WTC11 (cell line): ENCODE measurements at regions not wholly inside any gene's neighbourhood (a gene's known extent, or its start where the extent isn't known, plus 50 kb on each side); places are given as distances from the start of the nearest gene placed in this dataset.
"Not testable (repeated sequence)": the region's sequence is repeated elsewhere in the genome, so short reads cannot be mapped to it uniquely, and the experiment has no call there.

Source experiments
- ATAC-seq: fragments of 200-7000 bp; cut with Tn5 transposase; 2 replicates; pipeline ENCODE4 v1.10.0; 2021; ENCODE audit warnings: mild to moderate bottlenecking, moderate library complexity
- CTCF ChIA-PET: fragments of 300-600 bp; sonication (Branson Sonifier 250); formaldehyde crosslinking; loops from one replicate; lab custom pipeline; 2021; ENCODE audit warnings: antibody characterized with exemption; lab: Charles Lee
- POLR2A ChIA-PET: fragments of 350-600 bp; sonication (Branson Sonifier 250); formaldehyde crosslinking; loops from one replicate; lab custom pipeline; 2021; ENCODE audit warnings: antibody characterized with exemption; lab: Charles Lee
- DNase-seq: peaks from one replicate; pipeline ENCODE4 v3.0.0; 2021; ENCODE audit warnings: low spot score
- H3K27ac Mint-ChIP-seq: 2 replicates; pipeline ENCODE4 v1.8.0; 2021; ENCODE audit warnings: mixed read lengths
- H3K27me3 Mint-ChIP-seq: 2 replicates; pipeline ENCODE4 v1.8.0; 2021; ENCODE audit warnings: low read depth, mild to moderate bottlenecking, moderate library complexity, mixed read lengths
- H3K36me3 Mint-ChIP-seq: 2 replicates; pipeline ENCODE4 v1.8.0; 2021; ENCODE audit warnings: mixed read lengths
- H3K4me1 Mint-ChIP-seq: 2 replicates; pipeline ENCODE4 v1.8.0; 2022; ENCODE audit warnings: mixed read lengths
- H3K4me3 Mint-ChIP-seq: 2 replicates; pipeline ENCODE4 v1.8.0; 2021; ENCODE audit warnings: mild to moderate bottlenecking, moderate library complexity, mixed read lengths
- H3K9me3 Mint-ChIP-seq: 2 replicates; pipeline ENCODE4 v1.8.0; 2021; ENCODE audit warnings: mixed read lengths
- CBFB ChIP-seq: sonication (generic); formaldehyde crosslinking; IDR thresholded peaks from 2 replicates; pipeline ENCODE4 v1.8.1; 2022; ENCODE audit warnings: mild to moderate bottlenecking, low read depth, missing genetic modification reagents
- CREM ChIP-seq: sonication (generic); formaldehyde crosslinking; IDR thresholded peaks from 2 replicates; pipeline ENCODE4 v1.8.1; 2022; ENCODE audit warnings: mild to moderate bottlenecking, missing genetic modification reagents, moderate library complexity
- GABPB1 ChIP-seq: sonication (generic); formaldehyde crosslinking; IDR thresholded peaks from 2 replicates; pipeline ENCODE4 v1.8.1; 2023; ENCODE audit warnings: mild to moderate bottlenecking, missing genetic modification reagents
- GTF2I ChIP-seq: fragments of 250-450 bp; sonication (Bioruptor Pico); conservative IDR thresholded peaks from 2 replicates; pipeline ENCODE4 v1.4.0; 2021; ENCODE audit warnings: mild to moderate bottlenecking
- MXD4 ChIP-seq: fragments of 250-450 bp; sonication (Bioruptor Pico); IDR thresholded peaks from 2 replicates; pipeline ENCODE4 v1.8.0; 2021; ENCODE audit warnings: mild to moderate bottlenecking, moderate library complexity, borderline replicate concordance
- NFATC4 ChIP-seq: fragments of 250-450 bp; sonication (Bioruptor Pico); IDR thresholded peaks from 2 replicates; pipeline ENCODE4 v1.9.0; 2021; ENCODE audit warnings: mild to moderate bottlenecking
- OVOL2 ChIP-seq: fragments of 250-450 bp; sonication (Bioruptor Pico); IDR thresholded peaks from 2 replicates; pipeline ENCODE4 v1.9.0; 2021; ENCODE audit warnings: mild to moderate bottlenecking, borderline replicate concordance
- SOX15 ChIP-seq: fragments of 250-450 bp; sonication (Bioruptor Pico); IDR thresholded peaks from 2 replicates; pipeline ENCODE4 v1.9.0; 2021; ENCODE audit warnings: mild to moderate bottlenecking
- ZNF396 ChIP-seq: fragments of 250-450 bp; sonication (Bioruptor Pico); IDR thresholded peaks from 2 replicates; pipeline ENCODE4 v1.8.0; 2021; ENCODE audit warnings: mild to moderate bottlenecking, moderate library complexity, borderline replicate concordance
- TF ChIP-seq, protein P1 (sequence below): fragments of 250-450 bp; sonication (Bioruptor Pico); IDR thresholded peaks from 2 replicates; pipeline ENCODE4 v1.9.0; 2021; ENCODE audit warnings: mild to moderate bottlenecking
- TF ChIP-seq, protein P2 (sequence below): fragments of 250-450 bp; sonication (Bioruptor Pico); IDR thresholded peaks from 2 replicates; pipeline ENCODE4 v1.9.0; 2021; ENCODE audit warnings: mild to moderate bottlenecking, borderline replicate concordance
- TF ChIP-seq, protein P3 (sequence below): sonication (generic); formaldehyde crosslinking; conservative IDR thresholded peaks from 2 replicates; pipeline ENCODE4 v1.8.1; 2022; ENCODE audit warnings: mild to moderate bottlenecking, missing genetic modification reagents
- TF ChIP-seq, protein P4 (sequence below): sonication (generic); formaldehyde crosslinking; IDR thresholded peaks from 2 replicates; pipeline ENCODE4 v1.8.1; 2022; ENCODE audit warnings: low read depth, missing genetic modification reagents, borderline replicate concordance
- TF ChIP-seq, protein P5 (sequence below): sonication (generic); formaldehyde crosslinking; IDR thresholded peaks from 2 replicates; pipeline ENCODE4 v1.8.0; 2022; ENCODE audit warnings: missing genetic modification reagents

DNA sequence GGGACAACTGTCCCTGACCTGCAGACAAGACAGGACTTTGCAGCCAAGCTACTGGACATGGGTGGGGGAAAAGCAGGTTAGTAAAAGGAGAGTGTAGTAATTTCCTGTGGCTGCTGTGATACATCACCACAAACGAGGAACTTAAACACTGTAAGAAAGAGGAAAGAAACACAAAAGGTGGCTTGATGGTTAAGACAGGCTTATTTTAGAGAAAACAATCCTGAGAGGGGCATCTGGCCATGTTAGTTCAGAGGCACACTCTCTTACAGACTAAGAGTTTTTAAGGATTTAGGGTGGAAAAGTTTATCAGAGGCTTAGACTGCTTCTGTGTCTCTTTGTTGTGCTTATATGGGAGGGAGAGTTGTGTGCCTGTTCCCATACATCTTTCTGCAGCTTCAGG lies 667.0 kb downstream of the TYW1 start:
- peaks cover 41% of the 10 kb centered on the region for H3K9me3 Mint-ChIP-seq
- POLR2A ChIA-PET, result no interaction called here
- CTCF ChIA-PET, result no interaction called here

DNA sequence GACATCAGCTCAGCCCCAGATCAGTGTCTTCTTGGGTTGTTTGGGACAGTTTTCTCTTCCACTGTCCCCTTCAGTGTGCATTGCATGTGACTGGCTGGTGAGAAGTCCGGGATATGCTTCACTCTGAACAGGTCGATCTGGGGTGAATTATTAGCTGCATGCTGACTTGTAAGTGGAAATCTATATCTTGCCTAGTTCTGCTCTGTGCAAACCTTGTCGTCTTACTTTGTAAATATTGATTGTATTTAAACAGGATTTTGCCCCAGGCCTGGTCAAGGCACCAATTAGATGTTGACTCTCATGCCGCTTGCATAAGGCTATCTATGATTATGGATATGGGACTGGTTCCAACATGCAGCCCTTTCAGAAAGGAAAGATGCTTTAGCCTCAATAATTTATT lies 669.7 kb downstream of the TYW1 start:
- H3K4me3 Mint-ChIP-seq, DNase-seq, ATAC-seq, CTCF ChIA-PET, H3K27me3 Mint-ChIP-seq, POLR2A ChIA-PET, H3K27ac Mint-ChIP-seq, H3K4me1 Mint-ChIP-seq: not testable (repeated sequence)
- H3K36me3 Mint-ChIP-seq, result peaks cover 37% of the 10 kb centered on the region
- H3K9me3 Mint-ChIP-seq, result peaks cover 62% of the 10 kb centered on the region

More for the DNA sequence above, 667.0 kb downstream of the TYW1 start:
- no peak overlapping the region for H3K4me3 Mint-ChIP-seq
- peaks cover 28% of the 10 kb centered on the region for H3K36me3 Mint-ChIP-seq
- no peak overlapping the region for H3K27ac Mint-ChIP-seq
- H3K4me1 Mint-ChIP-seq, result no peaks in the 10 kb centered on the region
- peaks cover 3% of the 10 kb centered on the region for H3K27me3 Mint-ChIP-seq
- no peak for DNase-seq
- no peak for ATAC-seq
- peak; percentile 57; the same call in 1 of the 2 replicates for TF ChIP-seq GTF2I (CRISPR knock-in tag)
- TF ChIP-seq, protein P1, sequence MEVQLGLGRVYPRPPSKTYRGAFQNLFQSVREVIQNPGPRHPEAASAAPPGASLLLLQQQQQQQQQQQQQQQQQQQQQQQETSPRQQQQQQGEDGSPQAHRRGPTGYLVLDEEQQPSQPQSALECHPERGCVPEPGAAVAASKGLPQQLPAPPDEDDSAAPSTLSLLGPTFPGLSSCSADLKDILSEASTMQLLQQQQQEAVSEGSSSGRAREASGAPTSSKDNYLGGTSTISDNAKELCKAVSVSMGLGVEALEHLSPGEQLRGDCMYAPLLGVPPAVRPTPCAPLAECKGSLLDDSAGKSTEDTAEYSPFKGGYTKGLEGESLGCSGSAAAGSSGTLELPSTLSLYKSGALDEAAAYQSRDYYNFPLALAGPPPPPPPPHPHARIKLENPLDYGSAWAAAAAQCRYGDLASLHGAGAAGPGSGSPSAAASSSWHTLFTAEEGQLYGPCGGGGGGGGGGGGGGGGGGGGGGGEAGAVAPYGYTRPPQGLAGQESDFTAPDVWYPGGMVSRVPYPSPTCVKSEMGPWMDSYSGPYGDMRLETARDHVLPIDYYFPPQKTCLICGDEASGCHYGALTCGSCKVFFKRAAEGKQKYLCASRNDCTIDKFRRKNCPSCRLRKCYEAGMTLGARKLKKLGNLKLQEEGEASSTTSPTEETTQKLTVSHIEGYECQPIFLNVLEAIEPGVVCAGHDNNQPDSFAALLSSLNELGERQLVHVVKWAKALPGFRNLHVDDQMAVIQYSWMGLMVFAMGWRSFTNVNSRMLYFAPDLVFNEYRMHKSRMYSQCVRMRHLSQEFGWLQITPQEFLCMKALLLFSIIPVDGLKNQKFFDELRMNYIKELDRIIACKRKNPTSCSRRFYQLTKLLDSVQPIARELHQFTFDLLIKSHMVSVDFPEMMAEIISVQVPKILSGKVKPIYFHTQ, result no peak

DNA sequence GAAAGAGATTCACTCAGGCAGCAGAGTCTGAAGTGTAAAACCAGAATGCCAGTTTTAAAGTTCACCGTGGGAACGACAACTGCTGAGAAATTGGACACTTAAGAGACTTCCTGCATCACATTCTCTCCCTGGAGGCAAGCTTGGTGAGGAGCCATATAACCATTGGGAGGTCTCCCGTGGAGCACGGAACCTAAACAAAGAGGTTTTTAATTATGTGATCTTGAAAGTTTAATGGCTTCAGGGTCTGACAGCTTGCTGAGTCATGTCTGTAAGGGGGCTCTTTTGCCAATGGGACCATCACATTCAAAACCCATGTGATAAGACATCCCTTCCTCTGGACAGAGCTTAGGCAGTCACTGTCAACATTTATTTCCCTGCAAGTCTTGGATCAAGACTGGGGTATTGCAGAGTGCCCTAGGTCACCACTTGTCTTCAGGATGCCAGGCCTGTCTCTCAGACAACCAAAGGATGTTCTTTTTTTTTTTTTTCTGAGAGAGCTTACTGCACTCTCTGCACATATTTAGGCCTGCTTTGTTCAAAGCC lies 674.4 kb downstream of the TYW1 start:
- H3K4me1 Mint-ChIP-seq, result no peaks in the 10 kb centered on the region
- H3K27me3 Mint-ChIP-seq, result peaks cover 4% of the 10 kb centered on the region; the same call in 1 of the 2 replicates
- no peak overlapping the region for H3K27ac Mint-ChIP-seq
- no peak overlapping the region for H3K4me3 Mint-ChIP-seq
- ChIA-PET CTCF (no interaction called here), POLR2A (no interaction called here)
- peaks cover 30% of the 10 kb centered on the region for H3K36me3 Mint-ChIP-seq
- DNase-seq, result no peak
- H3K9me3 Mint-ChIP-seq, result peaks cover 51% of the 10 kb centered on the region
- no peak for ATAC-seq
- TF ChIP-seq, protein P2, sequence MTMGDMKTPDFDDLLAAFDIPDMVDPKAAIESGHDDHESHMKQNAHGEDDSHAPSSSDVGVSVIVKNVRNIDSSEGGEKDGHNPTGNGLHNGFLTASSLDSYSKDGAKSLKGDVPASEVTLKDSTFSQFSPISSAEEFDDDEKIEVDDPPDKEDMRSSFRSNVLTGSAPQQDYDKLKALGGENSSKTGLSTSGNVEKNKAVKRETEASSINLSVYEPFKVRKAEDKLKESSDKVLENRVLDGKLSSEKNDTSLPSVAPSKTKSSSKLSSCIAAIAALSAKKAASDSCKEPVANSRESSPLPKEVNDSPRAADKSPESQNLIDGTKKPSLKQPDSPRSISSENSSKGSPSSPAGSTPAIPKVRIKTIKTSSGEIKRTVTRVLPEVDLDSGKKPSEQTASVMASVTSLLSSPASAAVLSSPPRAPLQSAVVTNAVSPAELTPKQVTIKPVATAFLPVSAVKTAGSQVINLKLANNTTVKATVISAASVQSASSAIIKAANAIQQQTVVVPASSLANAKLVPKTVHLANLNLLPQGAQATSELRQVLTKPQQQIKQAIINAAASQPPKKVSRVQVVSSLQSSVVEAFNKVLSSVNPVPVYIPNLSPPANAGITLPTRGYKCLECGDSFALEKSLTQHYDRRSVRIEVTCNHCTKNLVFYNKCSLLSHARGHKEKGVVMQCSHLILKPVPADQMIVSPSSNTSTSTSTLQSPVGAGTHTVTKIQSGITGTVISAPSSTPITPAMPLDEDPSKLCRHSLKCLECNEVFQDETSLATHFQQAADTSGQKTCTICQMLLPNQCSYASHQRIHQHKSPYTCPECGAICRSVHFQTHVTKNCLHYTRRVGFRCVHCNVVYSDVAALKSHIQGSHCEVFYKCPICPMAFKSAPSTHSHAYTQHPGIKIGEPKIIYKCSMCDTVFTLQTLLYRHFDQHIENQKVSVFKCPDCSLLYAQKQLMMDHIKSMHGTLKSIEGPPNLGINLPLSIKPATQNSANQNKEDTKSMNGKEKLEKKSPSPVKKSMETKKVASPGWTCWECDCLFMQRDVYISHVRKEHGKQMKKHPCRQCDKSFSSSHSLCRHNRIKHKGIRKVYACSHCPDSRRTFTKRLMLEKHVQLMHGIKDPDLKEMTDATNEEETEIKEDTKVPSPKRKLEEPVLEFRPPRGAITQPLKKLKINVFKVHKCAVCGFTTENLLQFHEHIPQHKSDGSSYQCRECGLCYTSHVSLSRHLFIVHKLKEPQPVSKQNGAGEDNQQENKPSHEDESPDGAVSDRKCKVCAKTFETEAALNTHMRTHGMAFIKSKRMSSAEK, result no peak
- TF ChIP-seq NFATC4 (no peak), MXD4 (CRISPR knock-in tag) (no peak), SOX15 (no peak), CREM (no peak), GABPB1 (CRISPR knock-in tag) (no peak), OVOL2 (CRISPR knock-in tag) (no peak), ZNF396 (CRISPR knock-in tag) (no peak), CBFB (CRISPR knock-in tag) (no peak)
- TF ChIP-seq, protein P1, result no peak
- TF ChIP-seq, protein P3, sequence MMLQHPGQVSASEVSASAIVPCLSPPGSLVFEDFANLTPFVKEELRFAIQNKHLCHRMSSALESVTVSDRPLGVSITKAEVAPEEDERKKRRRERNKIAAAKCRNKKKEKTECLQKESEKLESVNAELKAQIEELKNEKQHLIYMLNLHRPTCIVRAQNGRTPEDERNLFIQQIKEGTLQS (CRISPR knock-in tag), result no peak
- TF ChIP-seq, protein P4, sequence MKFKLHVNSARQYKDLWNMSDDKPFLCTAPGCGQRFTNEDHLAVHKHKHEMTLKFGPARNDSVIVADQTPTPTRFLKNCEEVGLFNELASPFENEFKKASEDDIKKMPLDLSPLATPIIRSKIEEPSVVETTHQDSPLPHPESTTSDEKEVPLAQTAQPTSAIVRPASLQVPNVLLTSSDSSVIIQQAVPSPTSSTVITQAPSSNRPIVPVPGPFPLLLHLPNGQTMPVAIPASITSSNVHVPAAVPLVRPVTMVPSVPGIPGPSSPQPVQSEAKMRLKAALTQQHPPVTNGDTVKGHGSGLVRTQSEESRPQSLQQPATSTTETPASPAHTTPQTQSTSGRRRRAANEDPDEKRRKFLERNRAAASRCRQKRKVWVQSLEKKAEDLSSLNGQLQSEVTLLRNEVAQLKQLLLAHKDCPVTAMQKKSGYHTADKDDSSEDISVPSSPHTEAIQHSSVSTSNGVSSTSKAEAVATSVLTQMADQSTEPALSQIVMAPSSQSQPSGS (CRISPR knock-in tag), result no peak
- TF ChIP-seq, protein P5, sequence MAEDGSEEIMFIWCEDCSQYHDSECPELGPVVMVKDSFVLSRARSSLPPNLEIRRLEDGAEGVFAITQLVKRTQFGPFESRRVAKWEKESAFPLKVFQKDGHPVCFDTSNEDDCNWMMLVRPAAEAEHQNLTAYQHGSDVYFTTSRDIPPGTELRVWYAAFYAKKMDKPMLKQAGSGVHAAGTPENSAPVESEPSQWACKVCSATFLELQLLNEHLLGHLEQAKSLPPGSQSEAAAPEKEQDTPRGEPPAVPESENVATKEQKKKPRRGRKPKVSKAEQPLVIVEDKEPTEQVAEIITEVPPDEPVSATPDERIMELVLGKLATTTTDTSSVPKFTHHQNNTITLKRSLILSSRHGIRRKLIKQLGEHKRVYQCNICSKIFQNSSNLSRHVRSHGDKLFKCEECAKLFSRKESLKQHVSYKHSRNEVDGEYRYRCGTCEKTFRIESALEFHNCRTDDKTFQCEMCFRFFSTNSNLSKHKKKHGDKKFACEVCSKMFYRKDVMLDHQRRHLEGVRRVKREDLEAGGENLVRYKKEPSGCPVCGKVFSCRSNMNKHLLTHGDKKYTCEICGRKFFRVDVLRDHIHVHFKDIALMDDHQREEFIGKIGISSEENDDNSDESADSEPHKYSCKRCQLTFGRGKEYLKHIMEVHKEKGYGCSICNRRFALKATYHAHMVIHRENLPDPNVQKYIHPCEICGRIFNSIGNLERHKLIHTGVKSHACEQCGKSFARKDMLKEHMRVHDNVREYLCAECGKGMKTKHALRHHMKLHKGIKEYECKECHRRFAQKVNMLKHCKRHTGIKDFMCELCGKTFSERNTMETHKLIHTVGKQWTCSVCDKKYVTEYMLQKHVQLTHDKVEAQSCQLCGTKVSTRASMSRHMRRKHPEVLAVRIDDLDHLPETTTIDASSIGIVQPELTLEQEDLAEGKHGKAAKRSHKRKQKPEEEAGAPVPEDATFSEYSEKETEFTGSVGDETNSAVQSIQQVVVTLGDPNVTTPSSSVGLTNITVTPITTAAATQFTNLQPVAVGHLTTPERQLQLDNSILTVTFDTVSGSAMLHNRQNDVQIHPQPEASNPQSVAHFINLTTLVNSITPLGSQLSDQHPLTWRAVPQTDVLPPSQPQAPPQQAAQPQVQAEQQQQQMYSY (CRISPR knock-in tag), result no peak
